ENCODE measurements at regions not wholly inside any gene's neighbourhood (a gene's known extent, or its start where the extent isn't known, plus 50 kb on each side); places are given as distances from the start of the nearest gene placed in this dataset.

- H3K4me1 ChIP-seq, result peaks cover 0 to 9% (median 0%) of the 10 kb centered on the region in 10 experiments; a peak in 2 of 20 replicates
- H3K27ac ChIP-seq, result no peak overlapping the region
- no peaks in the 10 kb centered on the region for H4K20me1 ChIP-seq
- TF ChIP-seq Cebpa-rat (IDR thresholded peaks at IDR 0.05), result no peak
- no peaks in the 10 kb centered on the region for H3K9me3 ChIP-seq (replicated peaks in 1 of 11)
- no peak overlapping the region for H3K4me2 ChIP-seq
- H3K9ac ChIP-seq, result no peak overlapping the region
- no peaks in the 10 kb centered on the region for H3K27me3 ChIP-seq
- no peaks in the 10 kb centered on the region for H3K36me3 ChIP-seq
- H3K4me3 ChIP-seq, result no peak overlapping the region
Measured at GRCh38 chr11:15830741-15831428, 525.5 kb downstream of the SOX6 start.

GRCh38 chr11:15835788-15836411, 520.4 kb downstream of the SOX6 start:
- H3K4me3 ChIP-seq, result no peak overlapping the region
- no peak overlapping the region for H3K9ac ChIP-seq
- no peaks in the 10 kb centered on the region for H3K4me1 ChIP-seq
- H3K27ac ChIP-seq, result no peak overlapping the region
- no peaks in the 10 kb centered on the region for H4K20me1 ChIP-seq
- no peaks in the 10 kb centered on the region for H3K27me3 ChIP-seq
- no peaks in the 10 kb centered on the region for H3K9me3 ChIP-seq (replicated peaks in 1 of 11)
- no peaks in the 10 kb centered on the region for H3K36me3 ChIP-seq
- no peak overlapping the region for H3K4me2 ChIP-seq
- TF ChIP-seq Cebpa-rat (IDR thresholded peaks at IDR 0.05), result no peak

GRCh38 chr11:15836795-15837194, 519.6 kb downstream of the SOX6 start:
- Histone ChIP-seq H3K27me3 (no peaks in the 10 kb centered on the region), H3K27ac (no peak overlapping the region), H3K4me2 (no peak overlapping the region), H4K20me1 (no peaks in the 10 kb centered on the region), H3K4me3 (no peak overlapping the region), H3K9ac (no peak overlapping the region), H3K36me3 (no peaks in the 10 kb centered on the region), H3K4me1 (no peaks in the 10 kb centered on the region), H3K9me3 (replicated peaks in 1 of 11) (no peaks in the 10 kb centered on the region)
- no peak for TF ChIP-seq Cebpa-rat (IDR thresholded peaks at IDR 0.05)

- Histone ChIP-seq H3K4me1 (no peaks in the 10 kb centered on the region), H3K4me3 (no peak overlapping the region), H3K27ac (no peak overlapping the region), H3K9ac (no peak overlapping the region), H4K20me1 (no peaks in the 10 kb centered on the region), H3K27me3 (no peaks in the 10 kb centered on the region), H3K4me2 (no peak overlapping the region), H3K9me3 (replicated peaks in 1 of 11) (no peaks in the 10 kb centered on the region), H3K36me3 (no peaks in the 10 kb centered on the region)
- TF ChIP-seq Cebpa-rat (IDR thresholded peaks at IDR 0.05), result no peak
Measured at GRCh38 chr11:15837901-15838489, 518.4 kb downstream of the SOX6 start.

GRCh38 chr11:15839061-15839460, 517.3 kb downstream of the SOX6 start:
- no peaks in the 10 kb centered on the region for H3K36me3 ChIP-seq
- H3K27me3 ChIP-seq, result no peaks in the 10 kb centered on the region
- no peaks in the 10 kb centered on the region for H4K20me1 ChIP-seq
- H3K9ac ChIP-seq, result no peak overlapping the region
- no peak overlapping the region for H3K27ac ChIP-seq
- TF ChIP-seq Cebpa-rat (IDR thresholded peaks at IDR 0.05), result no peak
- H3K4me1 ChIP-seq, result no peaks in the 10 kb centered on the region
- H3K4me3 ChIP-seq, result no peak overlapping the region
- H3K9me3 ChIP-seq (replicated peaks in 1 of 11), result no peaks in the 10 kb centered on the region
- H3K4me2 ChIP-seq, result no peak overlapping the region

- no peaks in the 10 kb centered on the region for H3K4me1 ChIP-seq
- no peak overlapping the region for H3K4me2 ChIP-seq
- H3K27me3 ChIP-seq, result no peaks in the 10 kb centered on the region
- H4K20me1 ChIP-seq, result no peaks in the 10 kb centered on the region
- no peak overlapping the region for H3K27ac ChIP-seq
- no peaks in the 10 kb centered on the region for H3K36me3 ChIP-seq
- H3K9ac ChIP-seq, result no peak overlapping the region
- H3K4me3 ChIP-seq, result no peak overlapping the region
- no peaks in the 10 kb centered on the region for H3K9me3 ChIP-seq (replicated peaks in 1 of 11)
- no peak for TF ChIP-seq Cebpa-rat (IDR thresholded peaks at IDR 0.05)
Measured at GRCh38 chr11:15840966-15841365, 515.4 kb downstream of the SOX6 start.

- H3K4me2 ChIP-seq, result no peak overlapping the region
- no peak for TF ChIP-seq Cebpa-rat (IDR thresholded peaks at IDR 0.05)
- H3K27me3 ChIP-seq, result no peaks in the 10 kb centered on the region
- H3K4me1 ChIP-seq, result no peaks in the 10 kb centered on the region
- no peak overlapping the region for H3K4me3 ChIP-seq
- no peaks in the 10 kb centered on the region for H3K9me3 ChIP-seq (replicated peaks in 1 of 11)
- no peaks in the 10 kb centered on the region for H4K20me1 ChIP-seq
- H3K9ac ChIP-seq, result no peak overlapping the region
- H3K27ac ChIP-seq, result no peak overlapping the region
- no peaks in the 10 kb centered on the region for H3K36me3 ChIP-seq
Measured at GRCh38 chr11:15841931-15842740, 514.2 kb downstream of the SOX6 start.

- H3K4me2 ChIP-seq, result no peak overlapping the region
- no peak for TF ChIP-seq Cebpa-rat (IDR thresholded peaks at IDR 0.05)
- no peaks in the 10 kb centered on the region for H3K9me3 ChIP-seq (replicated peaks in 1 of 11)
- no peaks in the 10 kb centered on the region for H3K27me3 ChIP-seq
- H3K4me3 ChIP-seq, result no peak overlapping the region
- H3K9ac ChIP-seq, result no peak overlapping the region
- no peaks in the 10 kb centered on the region for H4K20me1 ChIP-seq
- no peak overlapping the region for H3K27ac ChIP-seq
- H3K36me3 ChIP-seq, result no peaks in the 10 kb centered on the region
- H3K4me1 ChIP-seq, result no peaks in the 10 kb centered on the region
Measured at GRCh38 chr11:15843309-15843872, 513.0 kb downstream of the SOX6 start.

GRCh38 chr11:15845261-15845660, 511.1 kb downstream of the SOX6 start:
- Histone ChIP-seq H3K27me3 (no peaks in the 10 kb centered on the region), H4K20me1 (no peaks in the 10 kb centered on the region), H3K36me3 (no peaks in the 10 kb centered on the region), H3K4me1 (no peaks in the 10 kb centered on the region), H3K9ac (no peak overlapping the region), H3K27ac (no peak overlapping the region), H3K9me3 (replicated peaks in 1 of 11) (no peaks in the 10 kb centered on the region), H3K4me3 (no peak overlapping the region), H3K4me2 (no peak overlapping the region)
- TF ChIP-seq Cebpa-rat (IDR thresholded peaks at IDR 0.05), result no peak

Measured in BLaER1 treated with 17β-estradiol and CSF1 and Interleukin-3, amounts not matched to agents 10 nM and 100 nM (cell line).